ENCODE measurements at regions not wholly inside any gene's neighbourhood (a gene's known extent, or its start where the extent isn't known, plus 50 kb on each side); places are given as distances from the start of the nearest gene placed in this dataset.

DNA sequence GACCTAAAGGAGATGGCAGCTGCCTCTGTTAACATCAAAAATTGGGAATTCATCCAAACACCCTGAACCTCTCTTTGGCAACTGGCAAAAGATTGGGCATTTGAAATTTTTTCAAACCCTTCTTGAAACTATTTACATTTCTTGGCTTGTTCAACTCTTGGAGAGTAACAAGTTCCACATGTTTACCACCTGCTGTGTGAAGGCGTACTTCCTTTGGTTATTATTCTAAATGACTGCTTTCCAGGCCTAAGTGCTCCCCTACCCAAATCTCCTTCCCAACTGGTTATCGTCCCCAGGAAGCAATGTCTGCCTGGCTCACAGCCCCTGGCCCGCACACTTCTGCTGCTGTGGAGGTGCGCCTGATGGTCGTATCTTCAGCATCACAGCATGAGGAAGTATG is 422.7 kb downstream of the DMAC1 start:
- TF ChIP-seq, protein P1, sequence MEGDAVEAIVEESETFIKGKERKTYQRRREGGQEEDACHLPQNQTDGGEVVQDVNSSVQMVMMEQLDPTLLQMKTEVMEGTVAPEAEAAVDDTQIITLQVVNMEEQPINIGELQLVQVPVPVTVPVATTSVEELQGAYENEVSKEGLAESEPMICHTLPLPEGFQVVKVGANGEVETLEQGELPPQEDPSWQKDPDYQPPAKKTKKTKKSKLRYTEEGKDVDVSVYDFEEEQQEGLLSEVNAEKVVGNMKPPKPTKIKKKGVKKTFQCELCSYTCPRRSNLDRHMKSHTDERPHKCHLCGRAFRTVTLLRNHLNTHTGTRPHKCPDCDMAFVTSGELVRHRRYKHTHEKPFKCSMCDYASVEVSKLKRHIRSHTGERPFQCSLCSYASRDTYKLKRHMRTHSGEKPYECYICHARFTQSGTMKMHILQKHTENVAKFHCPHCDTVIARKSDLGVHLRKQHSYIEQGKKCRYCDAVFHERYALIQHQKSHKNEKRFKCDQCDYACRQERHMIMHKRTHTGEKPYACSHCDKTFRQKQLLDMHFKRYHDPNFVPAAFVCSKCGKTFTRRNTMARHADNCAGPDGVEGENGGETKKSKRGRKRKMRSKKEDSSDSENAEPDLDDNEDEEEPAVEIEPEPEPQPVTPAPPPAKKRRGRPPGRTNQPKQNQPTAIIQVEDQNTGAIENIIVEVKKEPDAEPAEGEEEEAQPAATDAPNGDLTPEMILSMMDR (conservative IDR thresholded peaks at IDR 0.05; ENCODE audit: low read depth, low read length), result no peak
- no peaks in the 10 kb centered on the region for H3K36me3 ChIP-seq (ENCODE audit: insufficient read depth)
- no peak overlapping the region for H3K4me2 ChIP-seq
- no peak overlapping the region for H3K4me3 ChIP-seq (IDR thresholded peaks at IDR 0.05; ENCODE audit: insufficient read depth, low read depth, low read length)
- H3K27ac ChIP-seq, result no peak overlapping the region
- no peaks in the 10 kb centered on the region for H3K27me3 ChIP-seq (ENCODE audit: insufficient read depth, low read depth)
- no peaks in the 10 kb centered on the region for H3K79me2 ChIP-seq (ENCODE audit: insufficient read depth, low read depth)
- no peaks in the 10 kb centered on the region for H4K20me1 ChIP-seq (ENCODE audit: insufficient read depth)
- H3K4me1 ChIP-seq (ENCODE audit: low read depth, poor library complexity, severe bottlenecking), result no peaks in the 10 kb centered on the region
- no peak overlapping the region for H2AFZ ChIP-seq (ENCODE audit: low read depth)
- no peak overlapping the region for H3K9ac ChIP-seq

DNA sequence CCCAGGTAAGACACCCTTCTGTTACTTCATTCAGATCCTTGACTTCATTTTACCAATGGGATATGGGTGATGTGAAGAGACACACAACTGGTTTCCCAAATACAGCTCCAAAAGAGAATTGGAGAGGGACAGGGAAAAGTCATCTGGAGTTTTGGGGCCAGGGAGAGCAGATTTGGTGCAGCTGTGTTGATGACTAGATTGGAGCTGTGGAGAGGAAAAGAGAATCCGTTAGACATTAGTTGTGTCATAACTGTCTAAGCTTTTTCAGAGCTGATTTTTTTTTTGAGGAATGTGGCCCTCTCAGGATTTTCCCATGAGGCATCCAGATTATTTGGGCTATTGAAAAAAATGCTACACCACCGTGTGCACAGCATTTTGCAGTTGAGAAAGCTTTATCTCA is 423.4 kb downstream of the DMAC1 start:
- TF ChIP-seq, protein P1 (conservative IDR thresholded peaks at IDR 0.05; ENCODE audit: low read depth, low read length), result no peak
- Histone ChIP-seq H3K27ac (no peak overlapping the region), H4K20me1 (ENCODE audit: insufficient read depth) (no peaks in the 10 kb centered on the region), H3K4me3 (IDR thresholded peaks at IDR 0.05; ENCODE audit: insufficient read depth, low read depth, low read length) (no peak overlapping the region), H3K9ac (no peak overlapping the region), H3K36me3 (ENCODE audit: insufficient read depth) (no peaks in the 10 kb centered on the region), H3K4me2 (no peak overlapping the region), H3K4me1 (ENCODE audit: low read depth, poor library complexity, severe bottlenecking) (no peaks in the 10 kb centered on the region), H3K79me2 (ENCODE audit: insufficient read depth, low read depth) (no peaks in the 10 kb centered on the region), H2AFZ (ENCODE audit: low read depth) (no peak overlapping the region), H3K27me3 (ENCODE audit: insufficient read depth, low read depth) (no peaks in the 10 kb centered on the region)

DNA sequence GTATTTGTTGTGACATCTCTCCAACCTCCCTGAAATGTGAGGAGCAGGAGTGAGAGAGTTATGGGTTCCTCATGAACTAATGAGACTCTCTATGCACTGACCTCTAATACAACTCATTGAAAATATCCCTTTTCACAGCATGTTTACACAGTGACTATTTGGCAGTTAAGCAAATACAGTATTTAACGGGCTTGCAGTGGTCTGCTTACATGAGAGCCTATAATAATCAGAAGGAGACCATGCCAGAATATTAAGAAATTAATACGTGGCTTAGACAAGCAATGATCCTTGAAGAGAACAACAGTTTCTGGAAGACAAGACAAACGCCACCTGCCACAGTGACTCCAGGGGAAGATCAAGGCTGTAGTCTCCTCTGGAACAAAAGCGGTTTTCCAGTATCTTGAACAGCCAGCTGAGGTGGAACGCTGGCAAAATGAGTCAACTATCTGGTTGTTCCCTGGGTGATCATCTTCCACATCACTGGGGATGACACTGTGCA is 424.5 kb downstream of the DMAC1 start:
- Histone ChIP-seq H3K4me2 (no peak overlapping the region), H2AFZ (ENCODE audit: low read depth) (no peak overlapping the region), H3K36me3 (ENCODE audit: insufficient read depth) (no peaks in the 10 kb centered on the region), H3K27me3 (ENCODE audit: insufficient read depth, low read depth) (no peaks in the 10 kb centered on the region), H3K79me2 (ENCODE audit: insufficient read depth, low read depth) (no peaks in the 10 kb centered on the region), H3K4me3 (IDR thresholded peaks at IDR 0.05; ENCODE audit: insufficient read depth, low read depth, low read length) (no peak overlapping the region), H3K27ac (no peak overlapping the region), H3K9ac (no peak overlapping the region), H4K20me1 (ENCODE audit: insufficient read depth) (no peaks in the 10 kb centered on the region), H3K4me1 (ENCODE audit: low read depth, poor library complexity, severe bottlenecking) (no peaks in the 10 kb centered on the region)
- TF ChIP-seq, protein P1 (conservative IDR thresholded peaks at IDR 0.05; ENCODE audit: low read depth, low read length), result no peak

DNA sequence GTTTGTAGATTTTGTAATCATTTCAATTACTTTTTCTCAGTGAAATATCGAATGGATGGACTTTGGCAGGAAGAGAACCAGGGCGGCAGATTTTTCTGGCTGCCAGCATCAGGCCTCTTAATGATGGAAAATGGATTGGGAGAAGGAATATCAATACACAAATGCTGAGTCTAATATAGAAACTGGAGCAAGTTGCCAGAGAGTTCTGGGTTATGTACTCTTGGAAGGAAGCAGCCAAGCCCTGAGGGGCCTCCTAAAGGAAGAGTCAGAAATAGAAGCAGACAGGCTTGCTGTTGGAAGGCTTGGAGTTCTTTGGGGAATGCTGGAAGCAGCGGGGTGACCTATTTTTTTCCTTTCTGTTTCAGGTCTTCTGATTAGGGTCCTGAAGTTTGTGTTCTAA is 428.6 kb downstream of the DMAC1 start:
- H4K20me1 ChIP-seq (ENCODE audit: insufficient read depth), result no peaks in the 10 kb centered on the region
- H3K79me2 ChIP-seq (ENCODE audit: insufficient read depth, low read depth), result no peaks in the 10 kb centered on the region
- H3K4me3 ChIP-seq (IDR thresholded peaks at IDR 0.05; ENCODE audit: insufficient read depth, low read depth, low read length), result no peak overlapping the region
- TF ChIP-seq, protein P1 (conservative IDR thresholded peaks at IDR 0.05; ENCODE audit: low read depth, low read length), result no peak
- H3K4me2 ChIP-seq, result no peak overlapping the region
- H3K27me3 ChIP-seq (ENCODE audit: insufficient read depth, low read depth), result no peaks in the 10 kb centered on the region
- no peaks in the 10 kb centered on the region for H3K4me1 ChIP-seq (ENCODE audit: low read depth, poor library complexity, severe bottlenecking)
- H3K9ac ChIP-seq, result no peak overlapping the region
- H3K36me3 ChIP-seq (ENCODE audit: insufficient read depth), result no peaks in the 10 kb centered on the region
- no peak overlapping the region for H3K27ac ChIP-seq
- H2AFZ ChIP-seq (ENCODE audit: low read depth), result no peak overlapping the region

Measured in KMS-11 (cell line).